ENCODE measurements at regions not wholly inside any gene's neighbourhood (a gene's known extent, or its start where the extent isn't known, plus 50 kb on each side); places are given as distances from the start of the nearest gene placed in this dataset.

- H3K36me3 Mint-ChIP-seq (ENCODE audit: low read depth) = no peaks in the 10 kb centered on the region
- H3K9me3 Mint-ChIP-seq = peaks cover 16% of the 10 kb centered on the region
- no peak overlapping the region for H3K4me3 Mint-ChIP-seq
- no peaks in the 10 kb centered on the region for H3K4me1 Mint-ChIP-seq (ENCODE audit: low read depth)
- H3K27me3 Mint-ChIP-seq = no peaks in the 10 kb centered on the region
- H3K27ac Mint-ChIP-seq = no peak overlapping the region
- intact Hi-C loops (cut with micrococcal nuclease) = no loop called here
Observed at GRCh38 chr2:150983314-150983897, 278.3 kb downstream of the RBM43 start.

GRCh38 chr2:150981826-150982225 is 279.8 kb downstream of the RBM43 start:
- H3K27me3 Mint-ChIP-seq = no peaks in the 10 kb centered on the region
- intact Hi-C loops (cut with micrococcal nuclease) = no loop called here
- peaks cover 8% of the 10 kb centered on the region for H3K9me3 Mint-ChIP-seq
- H3K36me3 Mint-ChIP-seq (ENCODE audit: low read depth) = no peaks in the 10 kb centered on the region
- no peaks in the 10 kb centered on the region for H3K4me1 Mint-ChIP-seq (ENCODE audit: low read depth)
- H3K27ac Mint-ChIP-seq = no peak overlapping the region
- no peak overlapping the region for H3K4me3 Mint-ChIP-seq

GRCh38 chr2:150978053-150978452 is 283.6 kb downstream of the RBM43 start:
- no peaks in the 10 kb centered on the region for H3K36me3 Mint-ChIP-seq (ENCODE audit: low read depth)
- intact Hi-C loops (cut with micrococcal nuclease) = no loop called here
- no peaks in the 10 kb centered on the region for H3K27me3 Mint-ChIP-seq
- H3K27ac Mint-ChIP-seq = no peak overlapping the region
- no peaks in the 10 kb centered on the region for H3K9me3 Mint-ChIP-seq
- no peak overlapping the region for H3K4me3 Mint-ChIP-seq
- H3K4me1 Mint-ChIP-seq (ENCODE audit: low read depth) = no peaks in the 10 kb centered on the region

- no peaks in the 10 kb centered on the region for H3K9me3 Mint-ChIP-seq
- no peak overlapping the region for H3K4me3 Mint-ChIP-seq
- no peaks in the 10 kb centered on the region for H3K4me1 Mint-ChIP-seq (ENCODE audit: low read depth)
- intact Hi-C loops (cut with micrococcal nuclease) = no loop called here
- no peaks in the 10 kb centered on the region for H3K36me3 Mint-ChIP-seq (ENCODE audit: low read depth)
- no peaks in the 10 kb centered on the region for H3K27me3 Mint-ChIP-seq
- no peak overlapping the region for H3K27ac Mint-ChIP-seq
Observed at GRCh38 chr2:150977296-150977695, 284.4 kb downstream of the RBM43 start.

GRCh38 chr2:150976604-150977003 is 285.1 kb downstream of the RBM43 start:
- Mint-ChIP-seq H3K27ac (no peak overlapping the region), H3K4me1 (ENCODE audit: low read depth) (no peaks in the 10 kb centered on the region), H3K36me3 (ENCODE audit: low read depth) (no peaks in the 10 kb centered on the region), H3K27me3 (no peaks in the 10 kb centered on the region), H3K4me3 (no peak overlapping the region), H3K9me3 (no peaks in the 10 kb centered on the region)
- intact Hi-C loops (cut with micrococcal nuclease) = no loop called here

- no peaks in the 10 kb centered on the region for H3K27me3 Mint-ChIP-seq
- H3K36me3 Mint-ChIP-seq (ENCODE audit: low read depth) = no peaks in the 10 kb centered on the region
- H3K4me3 Mint-ChIP-seq = no peak overlapping the region
- intact Hi-C loops (cut with micrococcal nuclease) = no loop called here
- no peaks in the 10 kb centered on the region for H3K9me3 Mint-ChIP-seq
- no peak overlapping the region for H3K27ac Mint-ChIP-seq
- no peaks in the 10 kb centered on the region for H3K4me1 Mint-ChIP-seq (ENCODE audit: low read depth)
Observed at GRCh38 chr2:150974864-150975263, 286.8 kb downstream of the RBM43 start.

GRCh38 chr2:150974234-150974633 is 287.4 kb downstream of the RBM43 start:
- intact Hi-C loops (cut with micrococcal nuclease) = no loop called here
- Mint-ChIP-seq H3K9me3 (no peaks in the 10 kb centered on the region), H3K4me3 (no peak overlapping the region), H3K4me1 (ENCODE audit: low read depth) (no peaks in the 10 kb centered on the region), H3K27me3 (no peaks in the 10 kb centered on the region), H3K27ac (no peak overlapping the region), H3K36me3 (ENCODE audit: low read depth) (no peaks in the 10 kb centered on the region)

- intact Hi-C loops (cut with micrococcal nuclease) = no loop called here
- no peaks in the 10 kb centered on the region for H3K36me3 Mint-ChIP-seq (ENCODE audit: low read depth)
- H3K4me1 Mint-ChIP-seq (ENCODE audit: low read depth) = no peaks in the 10 kb centered on the region
- no peak overlapping the region for H3K4me3 Mint-ChIP-seq
- H3K27me3 Mint-ChIP-seq = no peaks in the 10 kb centered on the region
- H3K27ac Mint-ChIP-seq = no peak overlapping the region
- H3K9me3 Mint-ChIP-seq = no peaks in the 10 kb centered on the region
Observed at GRCh38 chr2:150971910-150972309, 289.8 kb downstream of the RBM43 start.

- Mint-ChIP-seq H3K27ac (no peak overlapping the region), H3K27me3 (no peaks in the 10 kb centered on the region), H3K9me3 (no peaks in the 10 kb centered on the region), H3K4me1 (ENCODE audit: low read depth) (no peaks in the 10 kb centered on the region), H3K36me3 (ENCODE audit: low read depth) (no peaks in the 10 kb centered on the region), H3K4me3 (no peak overlapping the region)
- intact Hi-C loops (cut with micrococcal nuclease) = no loop called here
Observed at GRCh38 chr2:150963336-150963735, 298.3 kb downstream of the RBM43 start.

GRCh38 chr2:150955231-150955630 is 306.4 kb downstream of the RBM43 start:
- Mint-ChIP-seq H3K9me3 (no peaks in the 10 kb centered on the region), H3K4me3 (no peak overlapping the region), H3K27me3 (no peaks in the 10 kb centered on the region), H3K27ac (no peak overlapping the region), H3K36me3 (ENCODE audit: low read depth) (no peaks in the 10 kb centered on the region), H3K4me1 (ENCODE audit: low read depth) (no peaks in the 10 kb centered on the region)
- intact Hi-C loops (cut with micrococcal nuclease) = no loop called here

GRCh38 chr2:150946831-150947230 is 314.8 kb downstream of the RBM43 start:
- Mint-ChIP-seq H3K36me3 (ENCODE audit: low read depth) (no peaks in the 10 kb centered on the region), H3K4me1 (ENCODE audit: low read depth) (no peaks in the 10 kb centered on the region)

GRCh38 chr2:150944315-150944714 is 317.3 kb downstream of the RBM43 start:
- H3K9me3 Mint-ChIP-seq = no peaks in the 10 kb centered on the region
- H3K27ac Mint-ChIP-seq = no peak overlapping the region
- no peaks in the 10 kb centered on the region for H3K4me1 Mint-ChIP-seq (ENCODE audit: low read depth)
- no peak overlapping the region for H3K4me3 Mint-ChIP-seq
- intact Hi-C loops (cut with micrococcal nuclease) = no loop called here
- no peaks in the 10 kb centered on the region for H3K27me3 Mint-ChIP-seq
- no peaks in the 10 kb centered on the region for H3K36me3 Mint-ChIP-seq (ENCODE audit: low read depth)

More at GRCh38 chr2:150946831-150947230, 314.8 kb downstream of the RBM43 start:
- intact Hi-C loops (cut with micrococcal nuclease) = no loop called here
- Mint-ChIP-seq H3K9me3 (no peaks in the 10 kb centered on the region), H3K4me3 (no peak overlapping the region), H3K27ac (no peak overlapping the region), H3K27me3 (no peaks in the 10 kb centered on the region)

- Mint-ChIP-seq H3K4me3 (no peak overlapping the region), H3K27me3 (no peaks in the 10 kb centered on the region), H3K4me1 (ENCODE audit: low read depth) (no peaks in the 10 kb centered on the region), H3K9me3 (no peaks in the 10 kb centered on the region), H3K27ac (no peak overlapping the region), H3K36me3 (ENCODE audit: low read depth) (no peaks in the 10 kb centered on the region)
- intact Hi-C loops (cut with micrococcal nuclease) = no loop called here
Observed at GRCh38 chr2:150939087-150939486, 322.6 kb downstream of the RBM43 start.

GRCh38 chr2:150938527-150938926 is 323.1 kb downstream of the RBM43 start:
- Mint-ChIP-seq H3K27ac (no peak overlapping the region), H3K27me3 (no peaks in the 10 kb centered on the region), H3K4me3 (no peak overlapping the region), H3K36me3 (ENCODE audit: low read depth) (no peaks in the 10 kb centered on the region), H3K9me3 (no peaks in the 10 kb centered on the region), H3K4me1 (ENCODE audit: low read depth) (no peaks in the 10 kb centered on the region)
- intact Hi-C loops (cut with micrococcal nuclease) = no loop called here

GRCh38 chr2:150937030-150937429 is 324.6 kb downstream of the RBM43 start:
- H3K27ac Mint-ChIP-seq = no peak overlapping the region
- intact Hi-C loops (cut with micrococcal nuclease) = no loop called here
- H3K27me3 Mint-ChIP-seq = no peaks in the 10 kb centered on the region
- no peak overlapping the region for H3K4me3 Mint-ChIP-seq
- no peaks in the 10 kb centered on the region for H3K4me1 Mint-ChIP-seq (ENCODE audit: low read depth)
- H3K9me3 Mint-ChIP-seq = no peaks in the 10 kb centered on the region
- H3K36me3 Mint-ChIP-seq (ENCODE audit: low read depth) = no peaks in the 10 kb centered on the region
